ENCODE measurements at regions not wholly inside any gene's neighbourhood (a gene's known extent, or its start where the extent isn't known, plus 50 kb on each side); places are given as distances from the start of the nearest gene placed in this dataset.

GRCh38 chr2:138877421-138877820 is 97.2 kb upstream of the NXPH2 start:
- TF ChIP-seq EZH2 (IDR thresholded peaks at IDR 0.05), result no peak
- TF ChIP-seq POLR2AphosphoS5 (IDR thresholded peaks at IDR 0.05; ENCODE audit: borderline replicate concordance, low read depth, low read length), result no peak
- TF ChIP-seq FOXP2 (optimal IDR thresholded peaks at IDR 0.05; ENCODE audit: control extremely low read depth, extremely low read length, insufficient read depth), result no peak
